GM12878 (cell line): ENCODE measurements at regions not wholly inside any gene's neighbourhood (a gene's known extent, or its start where the extent isn't known, plus 50 kb on each side); places are given as distances from the start of the nearest gene placed in this dataset.

ENCODE experiments used
- ATAC-seq: fragments of 200-7000 bp; cut with Tn5 transposase; 3 replicates; pipeline ENCODE4 v1.9.1; 2020; ENCODE audit warnings: mild to moderate bottlenecking, moderate library complexity
- BruUV-seq: library from RNA; stranded (reverse); fragments of 400-500 nt; replicated peaks from 2 replicates; lab custom pipeline; 2021; lab: Mats Ljungman, UMichigan
- CTCF ChIA-PET: fragments of 300-600 bp; sonication (Branson Sonifier 250); formaldehyde crosslinking; extraction: SDS; loops from one replicate; lab custom pipeline; 2021; ENCODE audit warnings: inconsistent platforms; lab: Yijun Ruan, JAX
- POLR2A ChIA-PET: fragments of 350-600 bp; formaldehyde crosslinking; extraction: SDS; loops from one replicate; lab custom pipeline; 2021; ENCODE audit warnings: inconsistent platforms; lab: Charles Lee
- RAD21 ChIA-PET: fragments of 300-600 bp; sonication (Branson Sonifier 250); formaldehyde crosslinking; loops from one replicate; lab custom pipeline; 2023; ENCODE audit warnings: antibody characterized with exemption; ENCODE audit not compliant: unreplicated experiment; lab: Charles Lee
- SMC1A ChIA-PET: fragments of 300-600 bp; sonication (Branson Sonifier 250); formaldehyde crosslinking; loops from one replicate; lab custom pipeline; 2023; ENCODE audit not compliant: unreplicated experiment, uncharacterized antibody; lab: Charles Lee
- DNase-seq: peaks from one replicate; pipeline ENCODE4 v3.0.0-alpha.2; 2011; ENCODE audit warnings: low read depth, low spot score
- FAIRE-seq: peaks from 3 replicates; lab custom pipeline; 2011; peaks lifted over from hg19 to GRCh38; lab: Jason Lieb, UNC
- H2AFZ ChIP-seq: 2 replicates; pipeline ENCODE4 v1.6.0; 2011; ENCODE audit warnings: low read depth, low read length, control low read depth; ENCODE audit not compliant: control insufficient read depth
- H3K27ac ChIP-seq: 2 replicates; pipeline ENCODE4 v1.5.1; 2011; ENCODE audit warnings: control low read depth; ENCODE audit not compliant: control insufficient read depth, insufficient read depth
- H3K27me3 ChIP-seq, 2 experiments: replicated peaks in 1 of 2; 2 replicates each; pipeline versions ENCODE4 v1.6.0 to v1.6.1; 2011; ENCODE audit warnings: low read length in 1 of 2; ENCODE audit not compliant: control insufficient read depth in 2 of 2, insufficient read depth in 2 of 2
- H3K36me3 ChIP-seq, 2 experiments: 2 replicates each; pipeline ENCODE4 v1.5.1; 2011; ENCODE audit warnings: low read length in 1 of 2; ENCODE audit not compliant: control insufficient read depth in 2 of 2, insufficient read depth in 2 of 2
- H3K4me1 ChIP-seq: 2 replicates; pipeline ENCODE4 v1.6.1; 2011; ENCODE audit warnings: mild to moderate bottlenecking, low read length, moderate library complexity, mixed read lengths; ENCODE audit not compliant: control insufficient read depth, insufficient read depth
- H3K4me2 ChIP-seq: 2 replicates; pipeline ENCODE4 v1.6.0; 2011; ENCODE audit warnings: control low read depth; ENCODE audit not compliant: control insufficient read depth, insufficient read depth
- H3K4me3 ChIP-seq: fragments of 200-600 bp; sonication (generic); 2 replicates; pipeline ENCODE4 v1.5.1; 2016
- H3K79me2 ChIP-seq: 2 replicates; pipeline ENCODE4 v1.6.0; 2011; ENCODE audit warnings: low read length; ENCODE audit not compliant: control insufficient read depth, insufficient read depth
- H3K9ac ChIP-seq: 2 replicates; pipeline ENCODE4 v1.8.0; 2011; ENCODE audit warnings: low read length, control low read depth, mixed read lengths; ENCODE audit not compliant: control insufficient read depth, insufficient read depth
- H3K9me3 ChIP-seq: replicated peaks from 3 replicates; pipeline ENCODE4 v1.5.1; 2011; ENCODE audit warnings: mild to moderate bottlenecking, low read length; ENCODE audit not compliant: control insufficient read depth, insufficient read depth
- H4K20me1 ChIP-seq: 2 replicates; pipeline ENCODE4 v1.6.0; 2011; ENCODE audit not compliant: control insufficient read depth, insufficient read depth
- BCL11A ChIP-seq: IDR thresholded peaks from 2 replicates; pipeline ENCODE4 v1.6.1; 2011; ENCODE audit warnings: low read depth, low read length
- RELA ChIP-seq: fragments of 450-650 bp; IDR thresholded peaks from 2 replicates; pipeline ENCODE4 v1.8.0; 2014; ENCODE audit warnings: borderline replicate concordance; ENCODE audit not compliant: partially characterized antibody
- TCF3 ChIP-seq: IDR thresholded peaks from 2 replicates; pipeline ENCODE4 v1.6.1; 2012; ENCODE audit warnings: low read depth, mild to moderate bottlenecking, low read length, borderline replicate concordance; ENCODE audit not compliant: insufficient read depth
- ZNF24 ChIP-seq: fragments of 450-650 bp; IDR thresholded peaks from 2 replicates; pipeline ENCODE4 v1.6.1; 2017; ENCODE audit warnings: antibody characterized with exemption, mild to moderate bottlenecking
- ZNF687 ChIP-seq: fragments of 450-650 bp; IDR thresholded peaks from 2 replicates; pipeline ENCODE4 v1.6.1; 2017; ENCODE audit warnings: mild to moderate bottlenecking, moderate library complexity
- WGBS: methylation state at CpG from one replicate; pipeline ENCODE4 v1.1.6; 2016; ENCODE audit warnings: low lambda C conversion rate; ENCODE audit not compliant: insufficient replicate concordance, insufficient coverage; ENCODE audit errors: missing lambda C conversion rate; 5-methylcytosine and 5-hydroxymethylcytosine counted together
- in situ Hi-C: fragments of 300-500 bp; cut with MboI; formaldehyde crosslinking; loops from 9 replicates; pipeline ENCODE4 v1.14.3; 2018; ENCODE audit warnings: mixed read lengths
- intact Hi-C: fragments of 100-400 bp; cut with micrococcal nuclease; formaldehyde crosslinking; loops from one replicate; pipeline ENCODE4 v1.14.2; 2022; ENCODE audit not compliant: unreplicated experiment
- TF ChIP-seq, protein P1 (sequence below): fragments of 450-650 bp; conservative IDR thresholded peaks from 2 replicates; pipeline ENCODE4 v1.6.1; 2017; ENCODE audit warnings: mild to moderate bottlenecking, moderate library complexity
- TF ChIP-seq, protein P2 (sequence below): fragments of 450-650 bp; formaldehyde crosslinking; IDR thresholded peaks from 2 replicates; pipeline ENCODE4 v1.4.0; 2020; ENCODE audit warnings: mild to moderate bottlenecking, moderate library complexity

- Histone ChIP-seq H2AFZ (no peak overlapping the region), H3K27ac (no peak overlapping the region), H3K79me2 (no peaks in the 10 kb centered on the region), H3K27me3 (no peaks in the 10 kb centered on the region), H4K20me1 (no peaks in the 10 kb centered on the region), H3K9me3 (no peaks in the 10 kb centered on the region), H3K36me3 (no peaks in the 10 kb centered on the region), H3K4me3 (no peak overlapping the region), H3K4me1 (no peaks in the 10 kb centered on the region), H3K9ac (no peak overlapping the region), H3K4me2 (no peak overlapping the region)
- SMC1A ChIA-PET: no interaction called here
- POLR2A ChIA-PET: no interaction called here
- in situ Hi-C loops (no loop called here), intact Hi-C loops (no loop called here)
- CTCF ChIA-PET: no interaction called here
- no peak for FAIRE-seq
- no TSS peak for BruUV-seq
- ATAC-seq: no peak
- RAD21 ChIA-PET: no interaction called here
- no peak for DNase-seq
- TF ChIP-seq ZNF24: no peak
- WGBS: 0% methylated on average over 4 of the region's 4 CpGs
These were observed 845.7 kb downstream of the SLC16A7 start for GRCh38 chr12:60441577-60441976.

DNA sequence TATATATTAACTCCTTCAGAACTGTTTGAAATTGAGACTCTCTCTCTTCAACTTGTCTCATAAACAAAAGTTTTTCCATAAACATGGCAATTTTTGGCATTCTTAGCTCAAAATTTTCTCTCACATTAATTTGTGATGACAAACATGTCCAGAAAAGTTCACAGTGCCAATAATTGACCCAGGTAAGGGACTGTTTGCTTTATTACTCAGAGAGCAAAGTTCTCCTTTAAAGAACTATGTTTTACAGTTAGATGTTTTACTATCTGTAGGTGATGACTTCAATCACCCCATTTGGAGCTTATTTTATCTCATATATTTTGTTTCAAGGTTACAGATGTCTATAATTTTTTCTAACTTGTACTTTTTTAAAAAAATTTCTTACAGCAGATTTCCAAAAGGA is 855.6 kb downstream of the SLC16A7 start:
- in situ Hi-C loops (no loop called here), intact Hi-C loops (no loop called here)
- no peak overlapping the region for H3K27ac ChIP-seq
- POLR2A ChIA-PET: no interaction called here
- SMC1A ChIA-PET: no interaction called here
- RAD21 ChIA-PET: no interaction called here
- no peaks in the 10 kb centered on the region for H3K27me3 ChIP-seq
- FAIRE-seq (no peak), ATAC-seq (no peak), DNase-seq (no peak)
- no peaks in the 10 kb centered on the region for H3K9me3 ChIP-seq
- no peak overlapping the region for H3K4me3 ChIP-seq
- no peak overlapping the region for H3K4me2 ChIP-seq
- no peak overlapping the region for H2AFZ ChIP-seq
- BruUV-seq: no TSS peak
- no peaks in the 10 kb centered on the region for H3K36me3 ChIP-seq
- H3K4me1 ChIP-seq: no peaks in the 10 kb centered on the region
- CTCF ChIA-PET: no interaction called here
- H3K79me2 ChIP-seq: no peaks in the 10 kb centered on the region
- H3K9ac ChIP-seq: no peak overlapping the region
- no peaks in the 10 kb centered on the region for H4K20me1 ChIP-seq
- no peak for TF ChIP-seq ZNF687
- no peak for TF ChIP-seq BCL11A
- no peak for TF ChIP-seq RELA
- TF ChIP-seq, protein P1, sequence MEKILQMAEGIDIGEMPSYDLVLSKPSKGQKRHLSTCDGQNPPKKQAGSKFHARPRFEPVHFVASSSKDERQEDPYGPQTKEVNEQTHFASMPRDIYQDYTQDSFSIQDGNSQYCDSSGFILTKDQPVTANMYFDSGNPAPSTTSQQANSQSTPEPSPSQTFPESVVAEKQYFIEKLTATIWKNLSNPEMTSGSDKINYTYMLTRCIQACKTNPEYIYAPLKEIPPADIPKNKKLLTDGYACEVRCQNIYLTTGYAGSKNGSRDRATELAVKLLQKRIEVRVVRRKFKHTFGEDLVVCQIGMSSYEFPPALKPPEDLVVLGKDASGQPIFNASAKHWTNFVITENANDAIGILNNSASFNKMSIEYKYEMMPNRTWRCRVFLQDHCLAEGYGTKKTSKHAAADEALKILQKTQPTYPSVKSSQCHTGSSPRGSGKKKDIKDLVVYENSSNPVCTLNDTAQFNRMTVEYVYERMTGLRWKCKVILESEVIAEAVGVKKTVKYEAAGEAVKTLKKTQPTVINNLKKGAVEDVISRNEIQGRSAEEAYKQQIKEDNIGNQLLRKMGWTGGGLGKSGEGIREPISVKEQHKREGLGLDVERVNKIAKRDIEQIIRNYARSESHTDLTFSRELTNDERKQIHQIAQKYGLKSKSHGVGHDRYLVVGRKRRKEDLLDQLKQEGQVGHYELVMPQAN: no peak
- TF ChIP-seq TCF3: no peak
- TF ChIP-seq, protein P2, sequence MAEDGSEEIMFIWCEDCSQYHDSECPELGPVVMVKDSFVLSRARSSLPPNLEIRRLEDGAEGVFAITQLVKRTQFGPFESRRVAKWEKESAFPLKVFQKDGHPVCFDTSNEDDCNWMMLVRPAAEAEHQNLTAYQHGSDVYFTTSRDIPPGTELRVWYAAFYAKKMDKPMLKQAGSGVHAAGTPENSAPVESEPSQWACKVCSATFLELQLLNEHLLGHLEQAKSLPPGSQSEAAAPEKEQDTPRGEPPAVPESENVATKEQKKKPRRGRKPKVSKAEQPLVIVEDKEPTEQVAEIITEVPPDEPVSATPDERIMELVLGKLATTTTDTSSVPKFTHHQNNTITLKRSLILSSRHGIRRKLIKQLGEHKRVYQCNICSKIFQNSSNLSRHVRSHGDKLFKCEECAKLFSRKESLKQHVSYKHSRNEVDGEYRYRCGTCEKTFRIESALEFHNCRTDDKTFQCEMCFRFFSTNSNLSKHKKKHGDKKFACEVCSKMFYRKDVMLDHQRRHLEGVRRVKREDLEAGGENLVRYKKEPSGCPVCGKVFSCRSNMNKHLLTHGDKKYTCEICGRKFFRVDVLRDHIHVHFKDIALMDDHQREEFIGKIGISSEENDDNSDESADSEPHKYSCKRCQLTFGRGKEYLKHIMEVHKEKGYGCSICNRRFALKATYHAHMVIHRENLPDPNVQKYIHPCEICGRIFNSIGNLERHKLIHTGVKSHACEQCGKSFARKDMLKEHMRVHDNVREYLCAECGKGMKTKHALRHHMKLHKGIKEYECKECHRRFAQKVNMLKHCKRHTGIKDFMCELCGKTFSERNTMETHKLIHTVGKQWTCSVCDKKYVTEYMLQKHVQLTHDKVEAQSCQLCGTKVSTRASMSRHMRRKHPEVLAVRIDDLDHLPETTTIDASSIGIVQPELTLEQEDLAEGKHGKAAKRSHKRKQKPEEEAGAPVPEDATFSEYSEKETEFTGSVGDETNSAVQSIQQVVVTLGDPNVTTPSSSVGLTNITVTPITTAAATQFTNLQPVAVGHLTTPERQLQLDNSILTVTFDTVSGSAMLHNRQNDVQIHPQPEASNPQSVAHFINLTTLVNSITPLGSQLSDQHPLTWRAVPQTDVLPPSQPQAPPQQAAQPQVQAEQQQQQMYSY (CRISPR knock-in tag): no peak
